ENCODE measurements at regions not wholly inside any gene's neighbourhood (a gene's known extent, or its start where the extent isn't known, plus 50 kb on each side); places are given as distances from the start of the nearest gene placed in this dataset.
A peak's percentile ranks its signal among the peaks of the same experiment; 100 is the strongest.

DNA sequence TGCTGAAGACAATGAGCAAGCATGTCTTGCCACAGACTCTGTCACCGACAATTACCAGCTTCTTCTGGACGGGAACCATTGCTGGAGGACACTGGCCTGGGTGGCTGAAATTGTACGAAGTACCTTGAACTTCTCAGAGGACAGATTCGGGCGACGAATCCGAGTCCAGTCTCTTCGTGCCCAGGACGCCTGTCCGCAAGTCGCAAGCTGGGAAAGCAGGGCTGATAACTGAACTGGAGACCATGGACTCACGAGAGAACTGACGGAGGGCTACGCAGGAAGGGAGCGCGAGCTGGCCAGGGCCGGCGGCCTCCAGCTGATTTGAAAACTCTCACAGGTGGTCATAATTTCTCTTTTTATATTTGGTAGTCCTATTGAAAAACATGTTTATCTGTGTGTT is 1229.5 kb upstream of the MAP3K7 start:
- H3K4me1 Mint-ChIP-seq (ENCODE audit: low read depth, unreplicated experiment): no peaks in the 10 kb centered on the region
- CTCF ChIA-PET: no interaction called here
- H3K36me3 Mint-ChIP-seq (ENCODE audit: insufficient read depth, unreplicated experiment): no peaks in the 10 kb centered on the region
- no peaks in the 10 kb centered on the region for H3K27me3 Mint-ChIP-seq (ENCODE audit: insufficient read depth, unreplicated experiment)
- TF ChIP-seq CTCF (IDR thresholded peaks at IDR 0.05; ENCODE audit: insufficient read depth in 1 of 2, low read depth in 1 of 2, low read length in 1 of 2, severe bottlenecking in 1 of 2, unreplicated experiment in 1 of 2): no peak
- POLR2A ChIA-PET: no interaction called here
- no peak overlapping the region for H3K4me3 ChIP-seq (ENCODE audit: low read depth, low read length)
- H3K27ac Mint-ChIP-seq (ENCODE audit: unreplicated experiment): no peak overlapping the region
- H3K36me3 ChIP-seq (ENCODE audit: control insufficient read depth, insufficient read depth, low read length): no peaks in the 10 kb centered on the region
- no peaks in the 10 kb centered on the region for H3K27me3 ChIP-seq (replicated peaks; ENCODE audit: control insufficient read depth, insufficient read depth, low read length)
- no peaks in the 10 kb centered on the region for H3K9me3 Mint-ChIP-seq (ENCODE audit: unreplicated experiment)
- no TSS peak for BruUV-seq (replicated peaks)
- H3K9me3 ChIP-seq: no peaks in the 10 kb centered on the region
- H3K4me1 ChIP-seq: no peaks in the 10 kb centered on the region
- peak in 1 of 2 experiments; percentile 19 for DNase-seq
- no peak overlapping the region for H3K4me3 Mint-ChIP-seq (ENCODE audit: unreplicated experiment)
- intact Hi-C loops (cut with micrococcal nuclease; ENCODE audit: unreplicated experiment): no loop called here

DNA sequence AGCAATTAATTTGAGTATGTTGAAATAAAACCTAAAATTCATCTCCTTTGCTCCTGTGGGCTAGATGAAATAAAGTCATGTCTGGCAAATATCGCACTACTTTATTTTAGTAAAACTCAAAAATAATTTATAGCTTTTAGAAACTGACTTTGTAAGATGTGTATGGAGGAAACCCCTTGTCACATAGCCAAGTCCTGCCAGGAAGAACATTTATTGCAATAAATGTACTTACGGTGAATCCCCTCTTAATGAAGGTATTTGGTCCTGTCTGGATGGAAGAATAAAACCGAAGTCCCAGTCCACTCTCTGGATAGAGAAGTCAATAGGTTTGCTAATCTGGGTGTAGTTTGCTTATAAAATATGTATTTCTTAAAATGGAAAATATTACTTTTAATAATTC is 1226.8 kb upstream of the MAP3K7 start:
- H3K27me3 Mint-ChIP-seq (ENCODE audit: insufficient read depth, unreplicated experiment): no peaks in the 10 kb centered on the region
- Histone ChIP-seq H3K27me3 (replicated peaks; ENCODE audit: control insufficient read depth, insufficient read depth, low read length) (no peaks in the 10 kb centered on the region), H3K4me1 (no peaks in the 10 kb centered on the region), H3K4me3 (ENCODE audit: low read depth, low read length) (no peak overlapping the region), H3K9me3 (no peaks in the 10 kb centered on the region), H3K36me3 (ENCODE audit: control insufficient read depth, insufficient read depth, low read length) (no peaks in the 10 kb centered on the region)
- CTCF ChIA-PET: no interaction called here
- no TSS peak for BruUV-seq (replicated peaks)
- TF ChIP-seq CTCF (IDR thresholded peaks at IDR 0.05; ENCODE audit: insufficient read depth in 1 of 2, low read depth in 1 of 2, low read length in 1 of 2, severe bottlenecking in 1 of 2, unreplicated experiment in 1 of 2): no peak
- POLR2A ChIA-PET: no interaction called here
- no peaks in the 10 kb centered on the region for H3K36me3 Mint-ChIP-seq (ENCODE audit: insufficient read depth, unreplicated experiment)
- intact Hi-C loops (cut with micrococcal nuclease; ENCODE audit: unreplicated experiment): no loop called here
- H3K4me1 Mint-ChIP-seq (ENCODE audit: low read depth, unreplicated experiment): no peaks in the 10 kb centered on the region
- no peak for DNase-seq
- H3K9me3 Mint-ChIP-seq (ENCODE audit: unreplicated experiment): no peaks in the 10 kb centered on the region
- no peak overlapping the region for H3K27ac Mint-ChIP-seq (ENCODE audit: unreplicated experiment)
- H3K4me3 Mint-ChIP-seq (ENCODE audit: unreplicated experiment): no peak overlapping the region

- no peak for TF ChIP-seq CTCF (IDR thresholded peaks at IDR 0.05; ENCODE audit: insufficient read depth in 1 of 2, low read depth in 1 of 2, low read length in 1 of 2, severe bottlenecking in 1 of 2, unreplicated experiment in 1 of 2)
- Mint-ChIP-seq H3K4me1 (ENCODE audit: low read depth, unreplicated experiment) (no peaks in the 10 kb centered on the region), H3K4me3 (ENCODE audit: unreplicated experiment) (no peak overlapping the region), H3K27me3 (ENCODE audit: insufficient read depth, unreplicated experiment) (no peaks in the 10 kb centered on the region), H3K9me3 (ENCODE audit: unreplicated experiment) (no peaks in the 10 kb centered on the region), H3K36me3 (ENCODE audit: insufficient read depth, unreplicated experiment) (no peaks in the 10 kb centered on the region), H3K27ac (ENCODE audit: unreplicated experiment) (no peak overlapping the region)
- no peaks in the 10 kb centered on the region for H3K27me3 ChIP-seq (replicated peaks; ENCODE audit: control insufficient read depth, insufficient read depth, low read length)
- DNase-seq: no peak
- no TSS peak for BruUV-seq (replicated peaks)
- no peak overlapping the region for H3K4me3 ChIP-seq (ENCODE audit: low read depth, low read length)
- CTCF ChIA-PET: no interaction called here
- POLR2A ChIA-PET: no interaction called here
- no peaks in the 10 kb centered on the region for H3K4me1 ChIP-seq
- no peaks in the 10 kb centered on the region for H3K36me3 ChIP-seq (ENCODE audit: control insufficient read depth, insufficient read depth, low read length)
- H3K9me3 ChIP-seq: no peaks in the 10 kb centered on the region
- intact Hi-C loops (cut with micrococcal nuclease; ENCODE audit: unreplicated experiment): no loop called here
Measured at GRCh38 chr6:91812596-91813274, 1225.9 kb upstream of the MAP3K7 start.

Data from Caco-2 (cell line).